HepG2 (cell line): ENCODE measurements at regions not wholly inside any gene's neighbourhood (a gene's known extent, or its start where the extent isn't known, plus 50 kb on each side); places are given as distances from the start of the nearest gene placed in this dataset.

Source experiments
- ELF4 ChIP-seq: sonication (generic); formaldehyde crosslinking; IDR thresholded peaks from 2 replicates; pipeline ENCODE4 v1.5.0; 2020; ENCODE audit warnings: missing genetic modification reagents, mild to moderate bottlenecking, moderate library complexity, borderline replicate concordance
- REPIN1 ChIP-seq: sonication (generic); formaldehyde crosslinking; IDR thresholded peaks from 2 replicates; pipeline ENCODE4 v1.8.0; 2022; ENCODE audit warnings: missing genetic modification reagents, low read depth, mild to moderate bottlenecking, borderline replicate concordance
- ZNF501 ChIP-seq: sonication (generic); formaldehyde crosslinking; IDR thresholded peaks from 2 replicates; pipeline ENCODE4 v1.5.1; 2020; ENCODE audit warnings: mild to moderate bottlenecking, moderate library complexity, missing genetic modification reagents
- TF ChIP-seq, protein P1 (sequence below): sonication (generic); formaldehyde crosslinking; IDR thresholded peaks from 2 replicates; pipeline ENCODE4 v1.4.0; 2020; ENCODE audit warnings: low read depth, mild to moderate bottlenecking, missing genetic modification reagents
- TF ChIP-seq, protein P2 (sequence below): sonication (generic); formaldehyde crosslinking; IDR thresholded peaks from 2 replicates; pipeline ENCODE4 v1.4.0; 2020; ENCODE audit warnings: missing genetic modification reagents
- TF ChIP-seq, protein P3 (sequence below): sonication (generic); formaldehyde crosslinking; IDR thresholded peaks from 2 replicates; pipeline ENCODE4 v1.8.0; 2022; ENCODE audit warnings: missing genetic modification reagents, mild to moderate bottlenecking, moderate library complexity, borderline replicate concordance

DNA sequence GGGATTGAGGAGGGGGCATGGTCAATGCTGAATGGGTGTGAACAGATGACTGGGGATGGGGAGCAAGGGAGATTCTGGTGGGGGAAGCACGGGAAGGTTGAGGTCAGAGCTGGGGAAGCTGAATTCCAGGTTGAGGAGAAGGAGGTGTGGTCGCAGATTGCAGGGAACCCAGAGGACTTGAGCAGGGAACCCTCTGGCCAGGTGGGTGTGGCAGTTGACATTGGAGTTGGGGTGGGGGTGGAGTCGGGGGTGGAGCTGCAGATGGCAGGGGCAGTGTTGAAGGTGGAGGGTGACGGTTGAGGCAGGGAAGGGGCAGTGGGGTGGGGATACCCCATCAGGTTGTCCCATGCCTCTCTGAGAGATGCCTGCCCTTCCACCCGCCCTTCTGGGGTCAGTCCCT, 94.7 kb downstream of the WTIP start (continued):
- TF ChIP-seq, protein P1, sequence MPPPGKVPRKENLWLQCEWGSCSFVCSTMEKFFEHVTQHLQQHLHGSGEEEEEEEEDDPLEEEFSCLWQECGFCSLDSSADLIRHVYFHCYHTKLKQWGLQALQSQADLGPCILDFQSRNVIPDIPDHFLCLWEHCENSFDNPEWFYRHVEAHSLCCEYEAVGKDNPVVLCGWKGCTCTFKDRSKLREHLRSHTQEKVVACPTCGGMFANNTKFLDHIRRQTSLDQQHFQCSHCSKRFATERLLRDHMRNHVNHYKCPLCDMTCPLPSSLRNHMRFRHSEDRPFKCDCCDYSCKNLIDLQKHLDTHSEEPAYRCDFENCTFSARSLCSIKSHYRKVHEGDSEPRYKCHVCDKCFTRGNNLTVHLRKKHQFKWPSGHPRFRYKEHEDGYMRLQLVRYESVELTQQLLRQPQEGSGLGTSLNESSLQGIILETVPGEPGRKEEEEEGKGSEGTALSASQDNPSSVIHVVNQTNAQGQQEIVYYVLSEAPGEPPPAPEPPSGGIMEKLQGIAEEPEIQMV (CRISPR knock-in tag): no peak
- TF ChIP-seq ZNF501 (CRISPR knock-in tag) (no peak), ELF4 (CRISPR knock-in tag) (no peak), REPIN1 (CRISPR knock-in tag) (no peak)
- TF ChIP-seq, protein P2, sequence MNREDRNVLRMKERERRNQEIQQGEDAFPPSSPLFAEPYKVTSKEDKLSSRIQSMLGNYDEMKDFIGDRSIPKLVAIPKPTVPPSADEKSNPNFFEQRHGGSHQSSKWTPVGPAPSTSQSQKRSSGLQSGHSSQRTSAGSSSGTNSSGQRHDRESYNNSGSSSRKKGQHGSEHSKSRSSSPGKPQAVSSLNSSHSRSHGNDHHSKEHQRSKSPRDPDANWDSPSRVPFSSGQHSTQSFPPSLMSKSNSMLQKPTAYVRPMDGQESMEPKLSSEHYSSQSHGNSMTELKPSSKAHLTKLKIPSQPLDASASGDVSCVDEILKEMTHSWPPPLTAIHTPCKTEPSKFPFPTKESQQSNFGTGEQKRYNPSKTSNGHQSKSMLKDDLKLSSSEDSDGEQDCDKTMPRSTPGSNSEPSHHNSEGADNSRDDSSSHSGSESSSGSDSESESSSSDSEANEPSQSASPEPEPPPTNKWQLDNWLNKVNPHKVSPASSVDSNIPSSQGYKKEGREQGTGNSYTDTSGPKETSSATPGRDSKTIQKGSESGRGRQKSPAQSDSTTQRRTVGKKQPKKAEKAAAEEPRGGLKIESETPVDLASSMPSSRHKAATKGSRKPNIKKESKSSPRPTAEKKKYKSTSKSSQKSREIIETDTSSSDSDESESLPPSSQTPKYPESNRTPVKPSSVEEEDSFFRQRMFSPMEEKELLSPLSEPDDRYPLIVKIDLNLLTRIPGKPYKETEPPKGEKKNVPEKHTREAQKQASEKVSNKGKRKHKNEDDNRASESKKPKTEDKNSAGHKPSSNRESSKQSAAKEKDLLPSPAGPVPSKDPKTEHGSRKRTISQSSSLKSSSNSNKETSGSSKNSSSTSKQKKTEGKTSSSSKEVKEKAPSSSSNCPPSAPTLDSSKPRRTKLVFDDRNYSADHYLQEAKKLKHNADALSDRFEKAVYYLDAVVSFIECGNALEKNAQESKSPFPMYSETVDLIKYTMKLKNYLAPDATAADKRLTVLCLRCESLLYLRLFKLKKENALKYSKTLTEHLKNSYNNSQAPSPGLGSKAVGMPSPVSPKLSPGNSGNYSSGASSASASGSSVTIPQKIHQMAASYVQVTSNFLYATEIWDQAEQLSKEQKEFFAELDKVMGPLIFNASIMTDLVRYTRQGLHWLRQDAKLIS (CRISPR knock-in tag): no peak
- TF ChIP-seq, protein P3, sequence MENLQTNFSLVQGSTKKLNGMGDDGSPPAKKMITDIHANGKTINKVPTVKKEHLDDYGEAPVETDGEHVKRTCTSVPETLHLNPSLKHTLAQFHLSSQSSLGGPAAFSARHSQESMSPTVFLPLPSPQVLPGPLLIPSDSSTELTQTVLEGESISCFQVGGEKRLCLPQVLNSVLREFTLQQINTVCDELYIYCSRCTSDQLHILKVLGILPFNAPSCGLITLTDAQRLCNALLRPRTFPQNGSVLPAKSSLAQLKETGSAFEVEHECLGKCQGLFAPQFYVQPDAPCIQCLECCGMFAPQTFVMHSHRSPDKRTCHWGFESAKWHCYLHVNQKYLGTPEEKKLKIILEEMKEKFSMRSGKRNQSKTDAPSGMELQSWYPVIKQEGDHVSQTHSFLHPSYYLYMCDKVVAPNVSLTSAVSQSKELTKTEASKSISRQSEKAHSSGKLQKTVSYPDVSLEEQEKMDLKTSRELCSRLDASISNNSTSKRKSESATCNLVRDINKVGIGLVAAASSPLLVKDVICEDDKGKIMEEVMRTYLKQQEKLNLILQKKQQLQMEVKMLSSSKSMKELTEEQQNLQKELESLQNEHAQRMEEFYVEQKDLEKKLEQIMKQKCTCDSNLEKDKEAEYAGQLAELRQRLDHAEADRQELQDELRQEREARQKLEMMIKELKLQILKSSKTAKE (CRISPR knock-in tag): no peak
